Natural killer cell treated with Interleukin-12 subunit alpha and Interleukin-12 subunit beta and Interleukin-15 and Interleukin-18, amount 100 ng/mL, for 72 hours (primary cell): ENCODE measurements at regions not wholly inside any gene's neighbourhood (a gene's known extent, or its start where the extent isn't known, plus 50 kb on each side); places are given as distances from the start of the nearest gene placed in this dataset.
"Not testable (repeated sequence)": the region's sequence is repeated elsewhere in the genome, so short reads cannot be mapped to it uniquely, and the experiment has no call there.

Experiments
- ATAC-seq, 2 donors: fragments of 150-1000 bp; cut with Tn5 transposase in 1 of 2; sonication (Bioruptor Pico), chemical (Tn5 transposase) in 1 of 2; 2 replicates each; pipeline ENCODE4 v1.10.0; 2021
- DNase-seq: peaks from one replicate; pipeline ENCODE4 v3.0.0; 2022; ENCODE audit warnings: low spot score
- H3K27ac Mint-ChIP-seq, 2 donors: 1 replicate in 1 of 2; 2 replicates in 1 of 2; pipeline ENCODE4 v1.8.0; 2022; ENCODE audit warnings: mixed read lengths in 2 of 2, mild to moderate bottlenecking in 1 of 2, moderate library complexity in 1 of 2
- H3K27me3 Mint-ChIP-seq, 2 donors: 1 replicate in 1 of 2; 2 replicates in 1 of 2; pipeline ENCODE4 v1.8.0; 2022; ENCODE audit warnings: mixed read lengths in 2 of 2
- H3K36me3 Mint-ChIP-seq: one replicate; pipeline ENCODE4 v1.8.0; 2022; ENCODE audit warnings: mixed read lengths
- H3K4me1 Mint-ChIP-seq, 2 donors: 1 replicate in 1 of 2; 2 replicates in 1 of 2; pipeline ENCODE4 v1.8.0; 2022; ENCODE audit warnings: low read depth in 2 of 2, mixed read lengths in 2 of 2, mild to moderate bottlenecking in 1 of 2
- H3K4me3 Mint-ChIP-seq: one replicate; pipeline ENCODE4 v1.8.0; 2022; ENCODE audit warnings: mixed read lengths
- H3K9me3 Mint-ChIP-seq: 2 replicates; pipeline ENCODE4 v1.8.0; 2022; ENCODE audit warnings: mixed read lengths

DNA sequence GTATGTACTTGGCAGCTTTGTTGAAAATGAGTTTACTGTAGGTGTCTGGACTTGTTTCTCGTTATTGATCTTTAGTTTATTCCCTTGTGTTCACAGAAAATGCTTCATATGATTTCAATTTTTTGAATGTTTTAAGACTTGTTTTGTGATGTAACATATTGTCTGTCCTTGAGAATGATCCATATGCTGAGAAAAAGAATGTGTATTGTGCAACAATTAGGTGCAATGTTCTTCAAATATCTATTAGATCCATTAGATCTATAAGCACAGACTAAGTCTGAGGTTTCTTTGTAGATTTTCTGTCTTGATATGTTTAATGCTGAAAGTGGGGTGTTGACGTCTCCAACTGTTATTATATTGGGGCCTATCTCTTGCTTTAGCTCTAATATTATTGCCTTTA lies 879.6 kb upstream of the LRFN5 start:
- ATAC-seq: no peak
- H3K4me3 Mint-ChIP-seq: no peak overlapping the region
- H3K36me3 Mint-ChIP-seq: no peaks in the 10 kb centered on the region
- H3K9me3 Mint-ChIP-seq: peaks cover 19% of the 10 kb centered on the region
- H3K27ac Mint-ChIP-seq: no peak overlapping the region
- H3K4me1 Mint-ChIP-seq: no peaks in the 10 kb centered on the region
- DNase-seq: no peak
- no peaks in the 10 kb centered on the region for H3K27me3 Mint-ChIP-seq

DNA sequence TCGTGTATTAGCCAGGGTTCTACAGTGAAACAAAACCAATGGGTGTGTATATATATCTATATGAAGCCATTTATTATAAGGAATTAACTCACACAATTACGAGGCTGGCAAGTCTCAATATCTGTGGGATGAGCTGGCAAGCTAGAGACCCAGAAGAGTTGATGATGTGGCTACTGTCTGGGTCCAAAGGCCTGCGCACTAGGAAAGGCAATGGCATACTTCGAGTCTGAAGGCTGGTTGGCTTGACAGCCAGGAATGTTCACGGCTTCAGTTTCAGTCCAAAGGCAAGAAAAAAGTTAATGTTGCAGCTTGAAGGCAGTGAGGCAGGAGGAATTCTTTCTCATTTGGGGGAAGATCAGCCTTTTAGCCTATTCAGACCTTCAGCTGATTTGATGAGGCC lies 893.3 kb upstream of the LRFN5 start:
- Mint-ChIP-seq H3K4me3 (no peak overlapping the region), H3K27me3 (no peaks in the 10 kb centered on the region)

DNA sequence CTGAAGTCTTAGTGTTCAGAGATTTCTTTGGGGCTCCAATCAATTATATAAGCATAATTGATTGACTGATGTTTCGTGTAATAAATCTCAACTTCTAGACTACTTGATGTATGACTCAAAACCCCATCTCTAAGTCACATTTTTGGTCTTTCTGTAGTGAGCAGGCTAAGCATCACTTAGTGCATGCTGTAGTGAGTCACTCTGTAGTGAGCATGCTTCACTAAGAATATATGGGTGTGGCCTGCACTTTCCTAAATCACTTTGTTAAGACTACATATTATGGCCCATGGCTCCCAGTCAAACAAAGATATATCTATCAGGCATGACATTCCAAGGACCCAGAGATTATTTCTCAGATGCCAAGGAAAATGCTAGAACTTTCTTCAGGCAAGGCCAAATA lies 909.4 kb upstream of the LRFN5 start:
- no peak for ATAC-seq
- H3K27ac Mint-ChIP-seq: no peak overlapping the region
- DNase-seq: no peak
- no peaks in the 10 kb centered on the region for H3K27me3 Mint-ChIP-seq
- no peaks in the 10 kb centered on the region for H3K4me1 Mint-ChIP-seq
- peaks cover 15% of the 10 kb centered on the region for H3K9me3 Mint-ChIP-seq
- H3K4me3 Mint-ChIP-seq: no peak overlapping the region
- H3K36me3 Mint-ChIP-seq: peaks cover 5% of the 10 kb centered on the region

More for the DNA sequence above, 893.3 kb upstream of the LRFN5 start:
- H3K9me3 Mint-ChIP-seq: peaks cover 21% of the 10 kb centered on the region
- DNase-seq: no peak
- H3K4me1 Mint-ChIP-seq: no peaks in the 10 kb centered on the region
- H3K36me3 Mint-ChIP-seq: peaks cover 8% of the 10 kb centered on the region
- ATAC-seq: no peak
- no peak overlapping the region for H3K27ac Mint-ChIP-seq

DNA sequence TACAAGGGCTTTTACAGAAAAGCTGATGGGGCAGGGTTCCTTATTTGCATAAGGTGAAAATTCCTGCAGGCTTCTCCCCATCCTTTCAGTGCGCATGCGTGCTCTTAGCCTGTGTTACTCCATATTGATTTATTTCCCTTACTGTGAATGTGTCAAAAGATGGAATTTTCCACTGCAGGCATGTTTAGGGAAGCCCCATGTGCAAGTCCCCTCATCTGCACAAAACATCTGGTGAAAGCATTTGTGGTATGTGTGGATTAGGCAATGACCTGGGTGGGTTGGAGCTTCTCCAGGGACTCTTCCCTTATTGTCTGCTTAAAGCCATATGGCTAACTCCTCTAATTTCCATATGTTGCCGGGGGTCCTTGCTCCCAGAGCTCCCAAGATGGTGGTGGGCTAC lies 912.7 kb upstream of the LRFN5 start:
- H3K27me3 Mint-ChIP-seq: no peaks in the 10 kb centered on the region
- DNase-seq: no peak
- ATAC-seq: no peak
- H3K4me3 Mint-ChIP-seq: no peak overlapping the region
- H3K36me3 Mint-ChIP-seq: peaks cover 5% of the 10 kb centered on the region
- no peaks in the 10 kb centered on the region for H3K4me1 Mint-ChIP-seq
- no peak overlapping the region for H3K27ac Mint-ChIP-seq
- H3K9me3 Mint-ChIP-seq: peaks cover 11% of the 10 kb centered on the region

DNA sequence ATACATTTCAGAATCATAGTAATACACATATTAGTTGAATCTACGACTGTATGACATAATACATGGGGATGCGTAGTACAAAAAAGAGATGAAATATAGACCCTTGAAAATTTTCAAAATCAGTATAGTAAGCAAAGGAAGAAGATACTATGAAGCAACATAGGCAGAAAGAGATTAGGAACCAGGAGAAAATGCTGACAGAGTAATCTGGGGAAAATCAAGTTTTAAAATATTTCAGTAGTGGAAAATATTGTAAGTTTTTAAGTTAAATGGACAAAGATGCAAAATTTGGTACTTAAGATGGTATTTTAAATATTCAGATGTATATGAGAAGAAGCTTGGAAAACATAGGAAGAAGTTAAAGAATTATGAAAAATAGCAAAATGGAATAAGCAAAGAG lies 915.6 kb upstream of the LRFN5 start:
- H3K4me3 Mint-ChIP-seq: no peak overlapping the region
- ATAC-seq: no peak
- peaks cover 5% of the 10 kb centered on the region for H3K36me3 Mint-ChIP-seq
- H3K27ac Mint-ChIP-seq: no peak overlapping the region
- H3K27me3 Mint-ChIP-seq: no peaks in the 10 kb centered on the region
- DNase-seq: no peak
- H3K9me3 Mint-ChIP-seq: peaks cover 7% of the 10 kb centered on the region
- H3K4me1 Mint-ChIP-seq: no peaks in the 10 kb centered on the region

DNA sequence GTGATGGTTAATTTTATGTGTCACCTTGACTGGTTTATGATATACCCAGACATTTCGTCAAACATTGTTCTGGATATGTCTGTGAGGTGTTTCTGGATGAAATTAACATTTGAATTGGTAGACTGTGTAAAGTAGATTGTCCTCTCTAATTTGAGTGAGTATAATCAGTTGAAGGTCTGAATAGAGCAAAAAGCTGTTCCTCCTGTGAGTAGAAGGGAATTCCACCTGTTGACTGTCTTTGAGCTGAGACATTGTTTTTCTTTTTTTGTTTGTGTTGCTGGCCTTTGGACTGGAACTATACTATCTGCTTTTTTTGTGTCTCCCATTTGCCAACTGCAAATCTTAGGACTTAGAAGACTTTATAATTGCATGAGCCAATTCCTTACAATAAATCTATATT lies 920.9 kb upstream of the LRFN5 start:
- Mint-ChIP-seq H3K27ac (no peak overlapping the region), H3K4me3 (no peak overlapping the region), H3K27me3 (no peaks in the 10 kb centered on the region), H3K4me1 (no peaks in the 10 kb centered on the region), H3K9me3 (peaks cover 3% of the 10 kb centered on the region), H3K36me3 (no peaks in the 10 kb centered on the region)
- DNase-seq (no peak), ATAC-seq (no peak)

DNA sequence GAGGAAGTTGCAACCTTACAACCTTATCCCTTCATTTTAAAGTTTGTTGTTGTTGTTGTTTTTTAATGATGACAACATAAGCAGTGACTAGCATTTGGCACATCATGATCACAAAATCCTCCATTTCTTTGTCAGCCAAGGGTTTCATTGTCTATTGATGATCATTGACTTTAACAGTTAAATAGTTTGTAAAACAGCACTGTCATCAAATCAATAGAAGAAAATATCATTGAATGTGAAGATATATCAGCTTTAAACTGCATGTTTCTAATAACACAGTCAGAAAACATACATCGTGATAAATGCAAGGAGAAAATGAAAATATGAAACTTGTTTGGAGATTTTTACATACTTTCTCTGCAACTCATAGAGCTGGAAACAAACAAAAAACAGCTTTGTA lies 922.3 kb upstream of the LRFN5 start:
- Mint-ChIP-seq H3K4me1 (no peaks in the 10 kb centered on the region), H3K36me3 (no peaks in the 10 kb centered on the region), H3K4me3 (no peak overlapping the region), H3K27me3 (no peaks in the 10 kb centered on the region), H3K9me3 (peaks cover 16% of the 10 kb centered on the region), H3K27ac (no peak overlapping the region)
- ATAC-seq (no peak), DNase-seq (no peak)

DNA sequence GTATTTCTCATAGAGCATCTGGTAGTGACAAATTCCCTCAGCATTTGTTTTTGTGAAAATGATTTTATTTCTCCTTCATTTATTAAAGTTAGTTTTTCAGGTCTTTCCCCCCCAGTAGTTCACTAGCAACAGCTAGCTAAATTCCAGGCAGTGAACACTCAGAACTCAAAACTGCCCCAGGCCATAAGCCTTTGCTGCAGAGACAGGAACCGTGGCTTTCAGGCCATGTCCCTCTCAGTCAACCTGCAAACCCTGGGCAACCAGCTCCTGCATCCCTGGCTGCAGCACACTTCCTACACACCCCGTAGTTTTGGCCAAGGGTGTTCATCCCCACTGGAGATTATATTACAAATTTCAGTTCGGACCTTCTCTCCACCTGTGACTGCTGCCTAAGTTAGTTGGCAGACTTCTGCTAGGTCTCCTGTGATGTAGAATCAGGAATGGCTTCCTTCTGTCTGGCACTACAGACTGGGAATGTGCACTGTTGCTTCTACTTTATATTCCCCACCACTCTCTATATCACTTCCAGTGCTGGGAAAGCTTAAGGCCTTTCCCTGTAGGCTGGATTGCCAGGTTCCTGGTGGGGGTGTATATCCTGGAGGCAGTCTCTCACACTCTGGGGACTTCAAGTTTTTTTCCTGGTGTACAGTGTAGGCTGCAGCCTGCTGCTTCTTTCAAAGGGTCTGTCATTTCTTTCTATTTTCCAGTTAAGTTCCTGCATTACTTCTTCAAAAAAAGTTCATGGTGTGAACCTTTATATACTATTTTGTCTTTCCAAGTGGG lies 924.4 kb upstream of the LRFN5 start:
- no peak overlapping the region for H3K4me3 Mint-ChIP-seq
- DNase-seq (no peak), ATAC-seq (no peak)
- H3K36me3 Mint-ChIP-seq: no peaks in the 10 kb centered on the region
- no peaks in the 10 kb centered on the region for H3K4me1 Mint-ChIP-seq
- H3K27me3 Mint-ChIP-seq: no peaks in the 10 kb centered on the region
- H3K27ac Mint-ChIP-seq: no peak overlapping the region
- peaks cover 16% of the 10 kb centered on the region for H3K9me3 Mint-ChIP-seq

DNA sequence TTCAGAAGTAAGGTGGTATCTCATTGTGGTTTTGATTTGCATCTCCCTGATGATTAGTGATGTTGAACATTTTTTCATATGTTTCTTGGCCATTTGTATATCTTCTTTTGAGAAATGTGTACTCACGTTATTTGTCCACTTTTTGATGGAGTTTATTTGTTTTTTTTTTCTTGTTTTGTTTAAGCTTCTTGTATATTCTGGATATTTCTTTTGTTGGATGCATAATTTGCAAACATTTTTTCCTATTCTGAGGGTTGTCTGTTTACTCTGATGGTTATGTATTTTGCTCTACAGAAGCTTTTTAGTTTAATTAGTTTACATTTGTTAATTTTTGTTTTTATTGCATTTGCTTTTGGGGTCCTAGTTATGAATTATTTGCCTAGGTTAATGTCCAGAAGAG lies 927.4 kb upstream of the LRFN5 start:
- H3K27ac Mint-ChIP-seq: no peak overlapping the region
- no peaks in the 10 kb centered on the region for H3K36me3 Mint-ChIP-seq
- ATAC-seq: no peak
- H3K4me3 Mint-ChIP-seq: no peak overlapping the region
- no peaks in the 10 kb centered on the region for H3K27me3 Mint-ChIP-seq
- DNase-seq: no peak
- peaks cover 15% of the 10 kb centered on the region for H3K9me3 Mint-ChIP-seq
- no peaks in the 10 kb centered on the region for H3K4me1 Mint-ChIP-seq

DNA sequence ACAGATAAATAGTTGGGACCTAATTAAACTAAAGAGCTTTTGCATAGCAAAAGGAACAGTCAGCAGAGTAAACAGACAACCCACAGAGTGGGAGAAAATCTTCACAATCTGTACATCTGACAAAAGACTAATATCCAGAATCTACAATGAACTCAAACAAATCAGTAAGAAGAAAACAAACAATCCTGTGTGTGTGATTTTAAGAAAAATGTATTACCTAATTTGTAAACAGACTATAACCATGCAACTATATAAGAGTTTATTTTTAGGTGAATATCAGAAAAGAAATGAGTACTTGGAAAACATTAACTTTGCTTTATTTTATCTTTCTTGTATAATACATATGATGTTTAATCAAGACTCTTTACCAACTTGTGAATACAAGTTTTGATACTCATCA lies 929.5 kb upstream of the LRFN5 start:
- H3K27ac Mint-ChIP-seq, H3K36me3 Mint-ChIP-seq, ATAC-seq, H3K4me3 Mint-ChIP-seq, H3K27me3 Mint-ChIP-seq, H3K4me1 Mint-ChIP-seq, DNase-seq: not testable (repeated sequence)
- H3K9me3 Mint-ChIP-seq: peaks cover 15% of the 10 kb centered on the region

DNA sequence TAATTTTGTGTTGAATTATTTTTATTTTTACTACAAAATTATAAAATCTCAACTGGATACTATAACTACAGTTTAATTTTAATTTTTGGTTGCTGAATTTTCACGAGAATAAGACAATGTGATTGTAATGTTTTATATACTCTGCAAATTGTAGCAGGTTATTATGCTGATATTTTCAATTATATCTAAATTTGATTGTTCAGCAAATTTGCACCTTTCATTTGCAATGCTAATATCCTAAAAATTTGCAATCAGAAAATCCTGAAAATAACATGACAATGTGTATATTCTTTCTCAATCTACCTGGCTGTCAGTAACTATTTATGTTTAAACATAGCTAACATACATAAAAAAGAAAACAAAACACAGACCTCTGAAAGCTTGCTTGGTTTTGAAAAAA lies 932.2 kb upstream of the LRFN5 start:
- Mint-ChIP-seq H3K36me3 (no peaks in the 10 kb centered on the region), H3K9me3 (peaks cover 3% of the 10 kb centered on the region), H3K27ac (no peak overlapping the region), H3K4me3 (no peak overlapping the region), H3K4me1 (no peaks in the 10 kb centered on the region), H3K27me3 (no peaks in the 10 kb centered on the region)
- DNase-seq (no peak), ATAC-seq (no peak)

DNA sequence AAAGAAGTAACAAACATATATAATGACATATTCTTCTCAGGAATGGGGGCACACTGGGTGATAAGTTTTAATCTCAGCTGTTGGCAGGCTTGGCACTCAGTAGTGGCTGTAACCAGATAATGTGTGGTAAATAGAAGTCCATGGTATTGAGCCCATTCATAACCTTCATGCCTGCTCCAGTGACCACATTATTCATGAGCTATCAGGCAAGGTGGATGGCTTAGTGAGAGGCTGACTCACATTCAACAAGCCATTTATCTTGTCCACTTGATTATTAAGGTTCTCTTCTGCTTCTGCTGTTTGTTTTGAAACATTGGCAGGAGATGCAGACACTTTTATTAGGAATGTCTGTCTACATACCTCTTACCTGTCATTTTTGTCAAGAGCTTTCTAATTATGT lies 950.4 kb upstream of the LRFN5 start:
- H3K36me3 Mint-ChIP-seq: no peaks in the 10 kb centered on the region
- no peak overlapping the region for H3K27ac Mint-ChIP-seq

DNA sequence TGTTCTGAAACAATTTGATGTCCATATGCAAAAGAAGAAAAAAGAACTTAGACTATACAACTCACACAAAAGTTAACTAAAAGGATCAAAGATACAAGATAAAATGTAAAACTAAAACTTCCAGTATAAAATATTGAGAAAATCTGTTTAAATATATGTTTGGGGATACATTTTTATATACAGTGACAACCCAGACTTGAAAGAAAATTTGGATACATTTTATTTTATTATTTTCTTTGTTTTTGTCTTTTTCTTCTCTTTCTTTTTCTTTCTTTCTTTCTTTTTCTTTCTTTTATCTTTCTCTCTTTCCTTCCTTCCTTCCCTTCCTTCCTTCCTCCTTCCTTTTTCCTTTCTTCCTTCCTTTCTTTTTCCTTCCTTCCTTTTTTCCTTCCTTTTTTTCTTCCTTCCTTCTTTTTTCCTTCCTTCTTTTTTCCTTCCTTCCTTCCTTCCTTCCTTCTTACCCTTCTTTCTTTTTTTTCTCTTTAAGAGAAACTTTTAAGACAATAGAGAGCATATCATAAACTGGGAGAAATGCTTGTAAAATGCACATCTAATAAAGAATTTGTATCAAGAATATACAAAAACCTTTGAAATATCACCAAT lies 954.5 kb upstream of the LRFN5 start:
- Mint-ChIP-seq H3K4me3 (no peak overlapping the region), H3K9me3 (peaks cover 11% of the 10 kb centered on the region), H3K27ac (no peak overlapping the region), H3K4me1 (no peaks in the 10 kb centered on the region), H3K36me3 (no peaks in the 10 kb centered on the region), H3K27me3 (no peaks in the 10 kb centered on the region)
- no peak for ATAC-seq
- no peak for DNase-seq

More for the DNA sequence above, 950.4 kb upstream of the LRFN5 start:
- H3K9me3 Mint-ChIP-seq: peaks cover 6% of the 10 kb centered on the region
- H3K4me1 Mint-ChIP-seq: no peaks in the 10 kb centered on the region
- H3K4me3 Mint-ChIP-seq: no peak overlapping the region
- no peaks in the 10 kb centered on the region for H3K27me3 Mint-ChIP-seq
- DNase-seq (no peak), ATAC-seq (no peak)

DNA sequence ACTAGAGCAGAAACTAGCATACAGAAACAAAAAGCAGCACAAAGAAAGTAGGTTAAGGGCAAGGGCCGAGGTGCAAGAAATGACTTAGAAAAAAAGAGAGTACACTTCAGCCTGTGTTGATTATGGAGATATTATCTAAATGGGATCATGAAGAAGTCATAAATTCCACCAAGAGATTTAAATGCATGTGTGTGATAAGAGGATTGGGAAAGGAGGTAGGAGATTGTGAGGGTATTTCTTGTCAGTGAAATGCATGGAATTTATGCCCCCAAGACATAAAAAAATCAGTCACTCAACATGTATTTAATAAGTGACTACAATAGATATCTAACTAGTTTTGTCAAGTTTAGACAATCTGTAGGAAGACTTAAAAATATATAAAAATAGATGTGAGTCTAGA lies 976.2 kb upstream of the LRFN5 start:
- Mint-ChIP-seq H3K36me3 (no peaks in the 10 kb centered on the region), H3K4me1 (no peaks in the 10 kb centered on the region), H3K4me3 (no peak overlapping the region), H3K27me3 (no peaks in the 10 kb centered on the region), H3K9me3 (peaks cover 16% of the 10 kb centered on the region), H3K27ac (no peak overlapping the region)
- no peak for ATAC-seq
- DNase-seq: no peak
